ENCODE measurements at regions not wholly inside any gene's neighbourhood (a gene's known extent, or its start where the extent isn't known, plus 50 kb on each side); places are given as distances from the start of the nearest gene placed in this dataset.
"Not testable (repeated sequence)": the region's sequence is repeated elsewhere in the genome, so short reads cannot be mapped to it uniquely, and the experiment has no call there.

- H4K20me1 ChIP-seq (ENCODE audit: insufficient read depth, low read length), result no peaks in the 10 kb centered on the region
- H3K36me3 ChIP-seq (replicated peaks; ENCODE audit: low read depth, low read length), result no peaks in the 10 kb centered on the region
- peaks cover 9% of the 10 kb centered on the region for H3K4me1 ChIP-seq (ENCODE audit: low read length)
- H3K9ac ChIP-seq (ENCODE audit: low read length), result no peak overlapping the region
- TF ChIP-seq EZH2phosphoT487 (IDR thresholded peaks at IDR 0.05; ENCODE audit: low read depth), result no peak
- TF ChIP-seq CTCF (IDR thresholded peaks at IDR 0.05; ENCODE audit: low read depth, low read length), result no peak
- no peak overlapping the region for H3K4me3 ChIP-seq (ENCODE audit: low read length)
- no peak overlapping the region for H2AFZ ChIP-seq (ENCODE audit: low read depth, low read length)
- H3K27me3 ChIP-seq (ENCODE audit: low read depth, low read length), result no peaks in the 10 kb centered on the region
- no peak overlapping the region for H3K27ac ChIP-seq (ENCODE audit: low read length)
- no peaks in the 10 kb centered on the region for H3K9me3 ChIP-seq (ENCODE audit: insufficient read depth, low read length)
- no peaks in the 10 kb centered on the region for H3K79me2 ChIP-seq (ENCODE audit: low read length)
- no peak overlapping the region for H3K4me2 ChIP-seq (ENCODE audit: low read length)
Measured at GRCh38 chr13:65504213-65504612, 1725.9 kb downstream of the PCDH9 start.

- Histone ChIP-seq H3K4me1 (ENCODE audit: low read length) (no peaks in the 10 kb centered on the region), H3K36me3 (replicated peaks; ENCODE audit: low read depth, low read length) (no peaks in the 10 kb centered on the region), H3K27me3 (ENCODE audit: low read depth, low read length) (no peaks in the 10 kb centered on the region), H3K4me2 (ENCODE audit: low read length) (no peak overlapping the region), H4K20me1 (ENCODE audit: insufficient read depth, low read length) (no peaks in the 10 kb centered on the region), H3K4me3 (ENCODE audit: low read length) (no peak overlapping the region), H3K9ac (ENCODE audit: low read length) (no peak overlapping the region), H3K79me2 (ENCODE audit: low read length) (no peaks in the 10 kb centered on the region), H3K27ac (ENCODE audit: low read length) (no peak overlapping the region), H3K9me3 (ENCODE audit: insufficient read depth, low read length) (no peaks in the 10 kb centered on the region), H2AFZ (ENCODE audit: low read depth, low read length) (no peak overlapping the region)
- TF ChIP-seq CTCF (IDR thresholded peaks at IDR 0.05; ENCODE audit: low read depth, low read length) (no peak), EZH2phosphoT487 (IDR thresholded peaks at IDR 0.05; ENCODE audit: low read depth) (no peak)
Measured at GRCh38 chr13:65500481-65500880, 1729.7 kb downstream of the PCDH9 start.

- Histone ChIP-seq H3K4me1 (ENCODE audit: low read length) (no peaks in the 10 kb centered on the region), H3K9ac (ENCODE audit: low read length) (no peak overlapping the region), H3K4me3 (ENCODE audit: low read length) (no peak overlapping the region), H3K79me2 (ENCODE audit: low read length) (no peaks in the 10 kb centered on the region), H3K4me2 (ENCODE audit: low read length) (no peak overlapping the region), H2AFZ (ENCODE audit: low read depth, low read length) (no peak overlapping the region), H4K20me1 (ENCODE audit: insufficient read depth, low read length) (no peaks in the 10 kb centered on the region), H3K27me3 (ENCODE audit: low read depth, low read length) (no peaks in the 10 kb centered on the region), H3K9me3 (ENCODE audit: insufficient read depth, low read length) (no peaks in the 10 kb centered on the region), H3K27ac (ENCODE audit: low read length) (no peak overlapping the region), H3K36me3 (replicated peaks; ENCODE audit: low read depth, low read length) (no peaks in the 10 kb centered on the region)
- TF ChIP-seq CTCF (IDR thresholded peaks at IDR 0.05; ENCODE audit: low read depth, low read length), result no peak
- no peak for TF ChIP-seq EZH2phosphoT487 (IDR thresholded peaks at IDR 0.05; ENCODE audit: low read depth)
Measured at GRCh38 chr13:65499256-65499655, 1730.9 kb downstream of the PCDH9 start.

- Histone ChIP-seq H3K4me3 (ENCODE audit: low read length) (no peak overlapping the region), H3K9me3 (ENCODE audit: insufficient read depth, low read length) (no peaks in the 10 kb centered on the region), H4K20me1 (ENCODE audit: insufficient read depth, low read length) (no peaks in the 10 kb centered on the region), H3K79me2 (ENCODE audit: low read length) (no peaks in the 10 kb centered on the region), H3K9ac (ENCODE audit: low read length) (no peak overlapping the region), H3K4me1 (ENCODE audit: low read length) (no peaks in the 10 kb centered on the region), H3K36me3 (replicated peaks; ENCODE audit: low read depth, low read length) (no peaks in the 10 kb centered on the region), H2AFZ (ENCODE audit: low read depth, low read length) (no peak overlapping the region), H3K27ac (ENCODE audit: low read length) (no peak overlapping the region), H3K4me2 (ENCODE audit: low read length) (no peak overlapping the region), H3K27me3 (ENCODE audit: low read depth, low read length) (no peaks in the 10 kb centered on the region)
- TF ChIP-seq CTCF (IDR thresholded peaks at IDR 0.05; ENCODE audit: low read depth, low read length) (no peak), EZH2phosphoT487 (IDR thresholded peaks at IDR 0.05; ENCODE audit: low read depth) (no peak)
Measured at GRCh38 chr13:65497265-65497664, 1732.9 kb downstream of the PCDH9 start.

GRCh38 chr13:65490725-65491124, 1739.4 kb downstream of the PCDH9 start:
- not testable (repeated sequence) for H3K27me3 ChIP-seq (ENCODE audit: low read depth, low read length); H3K9me3 ChIP-seq (ENCODE audit: insufficient read depth, low read length); H3K4me1 ChIP-seq (ENCODE audit: low read length); H3K4me3 ChIP-seq (ENCODE audit: low read length); H4K20me1 ChIP-seq (ENCODE audit: insufficient read depth, low read length); H3K9ac ChIP-seq (ENCODE audit: low read length); H3K27ac ChIP-seq (ENCODE audit: low read length); H3K79me2 ChIP-seq (ENCODE audit: low read length); H2AFZ ChIP-seq (ENCODE audit: low read depth, low read length); H3K4me2 ChIP-seq (ENCODE audit: low read length); H3K36me3 ChIP-seq (replicated peaks; ENCODE audit: low read depth, low read length)
